OCI-LY7 (cell line): ENCODE measurements at regions not wholly inside any gene's neighbourhood (a gene's known extent, or its start where the extent isn't known, plus 50 kb on each side); places are given as distances from the start of the nearest gene placed in this dataset.

Experiments
- BruUV-seq: library from RNA; stranded (reverse); fragments of 400-500 nt; replicated peaks from 2 replicates; lab custom pipeline; 2021; lab: Mats Ljungman, UMichigan
- CTCF ChIA-PET: fragments of 300-600 bp; sonication (Branson Sonifier 250); formaldehyde crosslinking; loops from one replicate; lab custom pipeline; 2022; ENCODE audit warnings: antibody characterized with exemption; ENCODE audit not compliant: unreplicated experiment; lab: Charles Lee
- POLR2A ChIA-PET: fragments of 300-600 bp; sonication (Branson Sonifier 250); formaldehyde crosslinking; loops from one replicate; lab custom pipeline; 2022; ENCODE audit warnings: antibody characterized with exemption; lab: Charles Lee
- DNase-seq: peaks from one replicate; pipeline ENCODE4 v3.0.0-alpha.2; 2015; ENCODE audit warnings: low spot score
- H2AFZ ChIP-seq: fragments of 200-600 bp; sonication (generic), shearing (Covaris generic); 2 replicates; pipeline ENCODE4 v1.6.1; 2014; ENCODE audit warnings: mild to moderate bottlenecking, antibody characterized with exemption, low read length, moderate library complexity
- H3K27ac ChIP-seq: fragments of 200-600 bp; sonication (generic); 2 replicates; pipeline ENCODE4 v1.5.1; 2014; ENCODE audit warnings: mixed run types, low read depth, mild to moderate bottlenecking, moderate library complexity, low read length, inconsistent platforms; ENCODE audit not compliant: poor library complexity, severe bottlenecking
- H3K36me3 ChIP-seq: fragments of 200-600 bp; sonication (generic); 2 replicates; pipeline ENCODE4 v1.6.1; 2014; ENCODE audit warnings: mild to moderate bottlenecking, antibody characterized with exemption, low read length, moderate library complexity, mixed read lengths; ENCODE audit not compliant: insufficient read depth
- H3K4me1 ChIP-seq: fragments of 200-600 bp; sonication (generic); 2 replicates; pipeline ENCODE4 v1.5.1; 2014; ENCODE audit warnings: mild to moderate bottlenecking, low read length; ENCODE audit not compliant: insufficient read depth, poor library complexity, severe bottlenecking
- H3K4me2 ChIP-seq: fragments of 200-600 bp; sonication (generic); 2 replicates; pipeline ENCODE4 v1.6.1; 2014; ENCODE audit warnings: mild to moderate bottlenecking, low read length
- H3K4me3 ChIP-seq: fragments of 200-600 bp; sonication (generic); 2 replicates; pipeline ENCODE4 v1.5.1; 2014; ENCODE audit warnings: mild to moderate bottlenecking, low read depth, low read length; ENCODE audit not compliant: poor library complexity, severe bottlenecking
- H3K79me2 ChIP-seq: fragments of 200-600 bp; sonication (generic); 2 replicates; pipeline ENCODE4 v1.6.1; 2016; ENCODE audit warnings: low read depth, mild to moderate bottlenecking, low read length, moderate library complexity, mixed read lengths; ENCODE audit not compliant: insufficient read depth
- H3K9me2 ChIP-seq: fragments of 200-600 bp; sonication (generic); 2 replicates; pipeline ENCODE4 v1.6.1; 2016; ENCODE audit warnings: mild to moderate bottlenecking, low read length, mixed read lengths; ENCODE audit not compliant: insufficient read depth
- H3K9me3 ChIP-seq: fragments of 200-600 bp; sonication (generic); 2 replicates; pipeline ENCODE4 v1.6.1; 2014; ENCODE audit warnings: mild to moderate bottlenecking, mixed run types, low read length, mixed read lengths
- H4K20me1 ChIP-seq: fragments of 200-600 bp; sonication (generic); 2 replicates; pipeline ENCODE4 v1.6.1; 2014; ENCODE audit warnings: mild to moderate bottlenecking, antibody characterized with exemption, low read length, moderate library complexity, mixed read lengths; ENCODE audit not compliant: insufficient read depth
- CTCF ChIP-seq: fragments of 200-600 bp; sonication (generic); conservative IDR thresholded peaks from 2 replicates; pipeline ENCODE4 v1.5.1; 2014; ENCODE audit warnings: mild to moderate bottlenecking, antibody characterized with exemption, low read length, moderate library complexity, mixed read lengths
- EZH2phosphoT487 ChIP-seq: fragments of 200-600 bp; sonication (generic); IDR thresholded peaks from 2 replicates; pipeline ENCODE4 v1.6.1; 2018; ENCODE audit warnings: low read depth, borderline replicate concordance, mild to moderate bottlenecking, mixed run types, antibody characterized with exemption, low read length, moderate library complexity, mixed read lengths
- intact Hi-C: fragments of 100-400 bp; cut with micrococcal nuclease; formaldehyde crosslinking; loops from one replicate; pipeline ENCODE4 v1.10.0; 2022; ENCODE audit not compliant: unreplicated experiment

GRCh38 chr6:21335591-21335990 lies 258.0 kb upstream of the SOX4 start:
- no peak overlapping the region for H3K4me3 ChIP-seq
- no peak for DNase-seq
- no peaks in the 10 kb centered on the region for H4K20me1 ChIP-seq
- no peak overlapping the region for H3K27ac ChIP-seq
- BruUV-seq: no TSS peak
- ChIA-PET POLR2A (interaction anchor here (0.7 kb wide), 2 partner anchors 1054 to 1410 kb away, joined by 4 to 5 read pairs; no protein-coding TSS in a partner anchor), CTCF (no interaction called here)
- no peaks in the 10 kb centered on the region for H3K4me1 ChIP-seq
- H3K9me3 ChIP-seq: no peaks in the 10 kb centered on the region
- no peak for TF ChIP-seq EZH2phosphoT487
- no peak for TF ChIP-seq CTCF
- no peak overlapping the region for H2AFZ ChIP-seq
- no peaks in the 10 kb centered on the region for H3K9me2 ChIP-seq
- no peak overlapping the region for H3K4me2 ChIP-seq
- no peaks in the 10 kb centered on the region for H3K79me2 ChIP-seq
- no peaks in the 10 kb centered on the region for H3K36me3 ChIP-seq
- intact Hi-C loops: no loop called here

- H3K79me2 ChIP-seq: no peaks in the 10 kb centered on the region
- ChIA-PET CTCF (no interaction called here), POLR2A (interaction anchor here (1.2 kb wide), 1 partner anchor 9 kb away, joined by 3 read pairs; no protein-coding TSS in a partner anchor)
- H3K4me3 ChIP-seq: no peak overlapping the region
- no peak overlapping the region for H3K27ac ChIP-seq
- intact Hi-C loops: no loop called here
- no TSS peak for BruUV-seq
- no peak for DNase-seq
- H3K9me3 ChIP-seq: no peaks in the 10 kb centered on the region
- H3K4me1 ChIP-seq: no peaks in the 10 kb centered on the region
- no peak for TF ChIP-seq CTCF
- TF ChIP-seq EZH2phosphoT487: no peak
- H4K20me1 ChIP-seq: no peaks in the 10 kb centered on the region
- no peaks in the 10 kb centered on the region for H3K36me3 ChIP-seq
- no peak overlapping the region for H3K4me2 ChIP-seq
- no peak overlapping the region for H2AFZ ChIP-seq
- no peaks in the 10 kb centered on the region for H3K9me2 ChIP-seq
These were observed 256.3 kb upstream of the SOX4 start for GRCh38 chr6:21337263-21337662.

GRCh38 chr6:21340573-21340972 lies 253.0 kb upstream of the SOX4 start:
- no TSS peak for BruUV-seq
- no peaks in the 10 kb centered on the region for H3K9me3 ChIP-seq
- no peak overlapping the region for H3K4me3 ChIP-seq
- H2AFZ ChIP-seq: no peak overlapping the region
- H4K20me1 ChIP-seq: no peaks in the 10 kb centered on the region
- no peaks in the 10 kb centered on the region for H3K9me2 ChIP-seq
- H3K4me1 ChIP-seq: no peaks in the 10 kb centered on the region
- no peak overlapping the region for H3K4me2 ChIP-seq
- TF ChIP-seq EZH2phosphoT487: no peak
- TF ChIP-seq CTCF: no peak
- intact Hi-C loops: no loop called here
- no peak overlapping the region for H3K27ac ChIP-seq
- CTCF ChIA-PET: no interaction called here
- no peaks in the 10 kb centered on the region for H3K79me2 ChIP-seq
- POLR2A ChIA-PET: interaction anchor here (0.7 kb wide), 1 partner anchor 500 kb away, joined by 4 read pairs; no protein-coding TSS in a partner anchor
- no peaks in the 10 kb centered on the region for H3K36me3 ChIP-seq
- DNase-seq: no peak
